ENCODE measurements at regions not wholly inside any gene's neighbourhood (a gene's known extent, or its start where the extent isn't known, plus 50 kb on each side); places are given as distances from the start of the nearest gene placed in this dataset.
"Not testable (repeated sequence)": the region's sequence is repeated elsewhere in the genome, so short reads cannot be mapped to it uniquely, and the experiment has no call there.

DNA sequence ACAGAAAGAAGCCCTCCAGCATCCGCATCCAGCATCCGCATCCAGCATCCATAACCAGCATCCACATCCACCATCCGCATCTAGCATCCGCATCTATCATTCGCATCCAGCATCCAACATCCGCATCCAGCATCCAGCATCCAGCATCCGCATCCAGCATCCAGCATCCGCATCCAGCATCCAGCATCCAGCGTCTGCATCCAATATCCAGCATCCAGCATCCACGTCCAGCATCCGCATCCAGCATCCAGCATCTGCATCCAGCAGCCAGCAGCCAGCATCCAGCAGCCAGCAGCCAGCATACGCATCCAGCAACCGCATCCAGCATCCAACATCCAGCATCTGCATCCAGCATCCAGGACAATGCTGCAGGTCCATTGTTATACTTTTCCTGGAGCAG lies 671.0 kb upstream of the C16orf82 start:
- TF ChIP-seq, protein P1, sequence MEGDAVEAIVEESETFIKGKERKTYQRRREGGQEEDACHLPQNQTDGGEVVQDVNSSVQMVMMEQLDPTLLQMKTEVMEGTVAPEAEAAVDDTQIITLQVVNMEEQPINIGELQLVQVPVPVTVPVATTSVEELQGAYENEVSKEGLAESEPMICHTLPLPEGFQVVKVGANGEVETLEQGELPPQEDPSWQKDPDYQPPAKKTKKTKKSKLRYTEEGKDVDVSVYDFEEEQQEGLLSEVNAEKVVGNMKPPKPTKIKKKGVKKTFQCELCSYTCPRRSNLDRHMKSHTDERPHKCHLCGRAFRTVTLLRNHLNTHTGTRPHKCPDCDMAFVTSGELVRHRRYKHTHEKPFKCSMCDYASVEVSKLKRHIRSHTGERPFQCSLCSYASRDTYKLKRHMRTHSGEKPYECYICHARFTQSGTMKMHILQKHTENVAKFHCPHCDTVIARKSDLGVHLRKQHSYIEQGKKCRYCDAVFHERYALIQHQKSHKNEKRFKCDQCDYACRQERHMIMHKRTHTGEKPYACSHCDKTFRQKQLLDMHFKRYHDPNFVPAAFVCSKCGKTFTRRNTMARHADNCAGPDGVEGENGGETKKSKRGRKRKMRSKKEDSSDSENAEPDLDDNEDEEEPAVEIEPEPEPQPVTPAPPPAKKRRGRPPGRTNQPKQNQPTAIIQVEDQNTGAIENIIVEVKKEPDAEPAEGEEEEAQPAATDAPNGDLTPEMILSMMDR (IDR thresholded peaks at IDR 0.05; ENCODE audit: borderline replicate concordance, control extremely low read depth, extremely low read depth, insufficient read depth, missing control alignments) = no peak
- no peak for DNase-seq (ENCODE audit: low spot score)
- in situ Hi-C loops (cut with MboI; ENCODE audit: low sequenced_read_pairs, unreplicated experiment) = no loop called here

DNA sequence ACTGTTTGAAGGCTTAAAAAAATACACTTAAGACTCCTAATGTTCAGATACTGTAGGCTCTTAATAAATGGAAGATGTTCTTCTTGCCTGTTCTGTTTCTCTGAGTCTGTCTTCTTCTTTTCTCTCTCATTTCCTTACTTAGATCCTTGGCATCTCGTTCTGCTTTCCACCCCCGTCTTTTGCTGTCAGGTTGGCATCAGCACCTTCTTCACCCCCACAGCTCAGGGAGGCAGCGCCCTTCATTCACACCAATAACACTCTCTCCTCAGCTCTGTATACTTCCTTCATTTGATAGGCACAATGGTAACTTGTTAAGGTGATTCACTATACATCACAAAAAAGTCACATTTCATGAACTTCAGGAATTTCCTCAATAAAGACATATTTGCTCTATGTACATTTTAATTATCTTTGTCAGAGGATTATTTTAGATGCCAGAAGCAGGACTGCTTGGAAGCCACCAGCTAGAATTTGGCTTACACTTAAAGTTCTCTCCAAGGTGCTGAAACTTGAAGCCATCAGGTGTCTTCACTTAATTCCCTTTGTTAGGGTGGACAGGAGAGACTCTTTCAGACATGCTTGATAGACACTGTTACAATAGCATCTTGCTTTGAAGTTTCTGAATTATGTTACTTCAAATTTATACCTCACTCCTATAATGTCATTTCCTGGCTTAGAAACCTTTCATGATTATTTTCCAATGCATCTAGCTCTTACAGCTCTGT lies 670.1 kb upstream of the C16orf82 start:
- TF ChIP-seq, protein P1 (IDR thresholded peaks at IDR 0.05; ENCODE audit: borderline replicate concordance, control extremely low read depth, extremely low read depth, insufficient read depth, missing control alignments) = no peak
- no peak for DNase-seq (ENCODE audit: low spot score)

DNA sequence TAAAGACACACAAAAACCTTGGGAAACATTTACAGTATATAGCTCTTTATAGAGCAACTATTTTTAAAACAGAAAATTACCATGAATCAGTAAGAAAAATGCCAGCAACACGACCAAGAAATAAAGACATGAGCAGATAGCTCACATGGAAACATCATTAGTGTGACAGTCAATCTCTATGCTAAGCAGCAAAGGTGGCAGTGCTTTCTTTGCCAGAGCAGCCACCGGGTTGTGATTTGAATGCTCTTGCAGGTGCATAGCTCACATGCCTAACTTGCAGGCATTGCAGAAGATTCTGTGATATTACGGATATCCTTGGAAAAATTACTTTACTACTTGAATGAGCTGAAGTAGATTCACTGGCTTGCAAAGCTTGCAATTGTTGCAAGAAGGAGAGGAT lies 652.9 kb upstream of the C16orf82 start:
- no peak for DNase-seq (ENCODE audit: low spot score)
- TF ChIP-seq, protein P1 (IDR thresholded peaks at IDR 0.05; ENCODE audit: borderline replicate concordance, control extremely low read depth, extremely low read depth, insufficient read depth, missing control alignments) = no peak
- in situ Hi-C loops (cut with MboI; ENCODE audit: low sequenced_read_pairs, unreplicated experiment) = no loop called here

More for the DNA sequence above, 670.1 kb upstream of the C16orf82 start:
- in situ Hi-C loops (cut with MboI; ENCODE audit: low sequenced_read_pairs, unreplicated experiment) = no loop called here

DNA sequence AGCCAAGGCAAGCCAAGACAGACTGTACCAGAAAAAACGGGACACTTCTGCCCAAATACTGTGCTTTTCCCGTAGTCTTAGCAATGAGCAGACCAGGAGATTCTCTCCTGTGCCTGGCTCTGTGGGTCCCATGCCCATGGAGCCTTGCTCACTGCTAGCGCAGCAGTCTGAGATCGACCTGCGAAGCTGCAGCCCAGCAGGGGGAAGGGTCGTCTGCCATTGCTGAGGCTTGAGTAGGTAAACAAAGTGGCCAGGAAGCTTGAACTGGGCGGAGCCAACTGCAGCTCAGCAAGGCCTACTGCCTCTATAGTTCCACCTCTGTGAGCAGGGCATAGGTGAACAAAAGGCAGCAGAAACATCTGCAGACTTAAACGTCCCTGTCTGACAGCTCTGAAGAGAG lies 647.3 kb upstream of the C16orf82 start:
- DNase-seq (ENCODE audit: low spot score); in situ Hi-C loops (cut with MboI; ENCODE audit: low sequenced_read_pairs, unreplicated experiment): not testable (repeated sequence)

DNA sequence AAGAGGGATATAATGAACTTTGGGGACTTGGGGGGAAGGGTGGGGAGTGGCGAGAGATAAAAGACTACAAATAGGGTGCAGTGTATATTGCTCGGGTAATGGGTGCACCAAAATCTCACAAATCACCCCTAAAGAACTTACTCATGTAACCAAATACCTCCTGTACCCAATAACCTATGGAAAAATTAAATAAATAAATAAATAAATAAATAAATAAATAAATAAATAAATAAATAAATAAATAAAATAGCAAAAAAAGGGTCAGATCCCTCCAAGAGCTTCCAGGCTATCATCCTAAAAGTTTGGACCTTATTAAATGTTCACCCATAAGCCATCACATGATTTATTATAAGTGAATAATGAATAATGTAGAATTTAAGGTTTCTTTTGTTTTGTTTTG lies 636.1 kb upstream of the C16orf82 start:
- in situ Hi-C loops (cut with MboI; ENCODE audit: low sequenced_read_pairs, unreplicated experiment) = no loop called here
- DNase-seq (ENCODE audit: low spot score) = no peak
- TF ChIP-seq, protein P1 (IDR thresholded peaks at IDR 0.05; ENCODE audit: borderline replicate concordance, control extremely low read depth, extremely low read depth, insufficient read depth, missing control alignments) = no peak

DNA sequence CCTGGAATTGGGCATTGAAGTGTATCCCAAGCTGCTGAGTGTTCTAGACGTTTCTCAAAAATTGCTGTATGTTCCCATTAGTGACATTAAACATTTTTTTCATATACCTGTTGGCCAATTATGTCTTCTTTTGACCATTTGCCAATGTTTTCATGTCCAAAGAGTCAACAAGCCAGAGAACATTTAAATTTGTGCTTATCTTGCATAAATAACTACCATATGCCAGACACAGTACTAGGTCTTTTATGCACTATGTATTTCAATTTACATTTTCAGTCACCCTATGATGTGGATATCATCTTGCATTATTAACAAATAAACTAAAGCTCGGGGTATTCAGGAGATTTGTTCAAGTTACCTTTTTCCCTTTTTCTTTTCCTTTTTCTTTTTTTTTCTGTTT lies 632.9 kb upstream of the C16orf82 start:
- TF ChIP-seq, protein P1 (IDR thresholded peaks at IDR 0.05; ENCODE audit: borderline replicate concordance, control extremely low read depth, extremely low read depth, insufficient read depth, missing control alignments) = no peak
- no peak for DNase-seq (ENCODE audit: low spot score)
- in situ Hi-C loops (cut with MboI; ENCODE audit: low sequenced_read_pairs, unreplicated experiment) = no loop called here

DNA sequence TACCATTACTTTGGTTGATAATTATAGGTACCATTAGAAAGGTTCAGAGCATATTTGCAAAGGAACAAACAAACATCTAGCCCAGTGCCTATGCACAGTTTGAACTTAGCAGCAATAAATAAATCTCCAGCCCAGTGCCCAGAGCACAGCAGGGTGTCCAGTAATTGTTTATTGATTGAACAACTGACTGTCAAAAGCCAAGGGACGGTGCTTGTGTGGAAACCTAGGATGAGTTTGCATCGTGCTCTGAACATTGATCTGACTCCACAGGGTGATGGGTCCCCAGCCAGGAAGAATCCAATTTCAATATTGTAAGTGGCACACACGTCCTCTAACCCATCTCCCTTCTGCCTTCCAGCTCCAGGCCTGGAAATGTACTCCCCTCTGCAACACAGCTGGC lies 625.5 kb upstream of the C16orf82 start:
- no peak for DNase-seq (ENCODE audit: low spot score)
- in situ Hi-C loops (cut with MboI; ENCODE audit: low sequenced_read_pairs, unreplicated experiment) = no loop called here
- TF ChIP-seq, protein P1 (IDR thresholded peaks at IDR 0.05; ENCODE audit: borderline replicate concordance, control extremely low read depth, extremely low read depth, insufficient read depth, missing control alignments) = no peak

All from GM13976 (cell line).